ENCODE measurements at regions not wholly inside any gene's neighbourhood (a gene's known extent, or its start where the extent isn't known, plus 50 kb on each side); places are given as distances from the start of the nearest gene placed in this dataset.
"Not testable (repeated sequence)": the region's sequence is repeated elsewhere in the genome, so short reads cannot be mapped to it uniquely, and the experiment has no call there.

DNA sequence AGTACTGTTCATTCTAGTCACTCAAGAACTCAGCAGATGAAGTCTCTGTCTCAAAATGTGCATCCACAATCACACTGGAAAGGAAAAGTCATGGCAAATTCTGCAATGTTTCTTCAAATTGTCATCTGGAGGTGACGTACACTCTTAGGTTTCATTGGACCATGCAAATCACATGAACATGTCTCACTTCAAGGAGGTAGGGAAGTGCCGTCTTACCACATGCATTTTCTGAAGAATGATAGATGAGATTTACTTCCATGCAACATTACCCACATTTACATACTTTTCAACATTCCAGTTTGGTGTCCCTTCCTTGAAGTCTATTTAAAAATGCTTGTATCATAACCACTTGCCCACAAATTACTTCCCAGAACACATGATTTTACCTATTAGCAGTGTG, 107.9 kb upstream of the SATB1 start:
- intact Hi-C loops (cut with DNase I) = no loop called here
- Histone ChIP-seq H3K4me3 (no peak overlapping the region), H3K4me1 (no peaks in the 10 kb centered on the region), H3K9ac (ENCODE audit: low read depth in 2 of 2, low read length in 2 of 2) (no peak overlapping the region), H3K9me3 (no peaks in the 10 kb centered on the region), H3K27me3 (no peaks in the 10 kb centered on the region), H3K36me3 (no peaks in the 10 kb centered on the region), H3K27ac (no peak overlapping the region)
- TF ChIP-seq, protein P1, sequence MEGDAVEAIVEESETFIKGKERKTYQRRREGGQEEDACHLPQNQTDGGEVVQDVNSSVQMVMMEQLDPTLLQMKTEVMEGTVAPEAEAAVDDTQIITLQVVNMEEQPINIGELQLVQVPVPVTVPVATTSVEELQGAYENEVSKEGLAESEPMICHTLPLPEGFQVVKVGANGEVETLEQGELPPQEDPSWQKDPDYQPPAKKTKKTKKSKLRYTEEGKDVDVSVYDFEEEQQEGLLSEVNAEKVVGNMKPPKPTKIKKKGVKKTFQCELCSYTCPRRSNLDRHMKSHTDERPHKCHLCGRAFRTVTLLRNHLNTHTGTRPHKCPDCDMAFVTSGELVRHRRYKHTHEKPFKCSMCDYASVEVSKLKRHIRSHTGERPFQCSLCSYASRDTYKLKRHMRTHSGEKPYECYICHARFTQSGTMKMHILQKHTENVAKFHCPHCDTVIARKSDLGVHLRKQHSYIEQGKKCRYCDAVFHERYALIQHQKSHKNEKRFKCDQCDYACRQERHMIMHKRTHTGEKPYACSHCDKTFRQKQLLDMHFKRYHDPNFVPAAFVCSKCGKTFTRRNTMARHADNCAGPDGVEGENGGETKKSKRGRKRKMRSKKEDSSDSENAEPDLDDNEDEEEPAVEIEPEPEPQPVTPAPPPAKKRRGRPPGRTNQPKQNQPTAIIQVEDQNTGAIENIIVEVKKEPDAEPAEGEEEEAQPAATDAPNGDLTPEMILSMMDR (IDR thresholded peaks at IDR 0.05) = no peak
- DNase-seq = no peak

DNA sequence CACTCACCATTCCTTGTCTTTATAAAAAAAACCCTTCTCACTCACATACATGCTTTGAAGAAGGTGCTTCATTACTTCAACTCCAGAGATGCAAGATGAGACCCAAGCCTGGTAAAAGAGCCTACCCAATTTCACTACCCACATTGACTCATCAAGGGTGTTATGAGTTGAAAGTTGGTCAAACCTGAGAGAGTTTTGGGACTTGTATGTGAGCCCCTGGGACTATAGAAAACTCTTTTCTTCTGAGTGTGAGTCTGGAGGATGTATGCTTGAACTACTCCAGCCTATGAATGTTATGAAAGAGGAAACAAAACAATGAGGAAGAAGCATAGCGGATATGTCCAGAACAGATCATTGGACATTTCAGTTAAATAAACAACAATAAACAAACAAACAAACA, 106.5 kb upstream of the SATB1 start:
- TF ChIP-seq, protein P1 (IDR thresholded peaks at IDR 0.05) = no peak
- Histone ChIP-seq H3K4me1 (no peaks in the 10 kb centered on the region), H3K4me3 (no peak overlapping the region), H3K36me3 (no peaks in the 10 kb centered on the region), H3K27ac (no peak overlapping the region), H3K9me3 (no peaks in the 10 kb centered on the region), H3K27me3 (no peaks in the 10 kb centered on the region), H3K9ac (ENCODE audit: low read depth in 2 of 2, low read length in 2 of 2) (no peak overlapping the region)
- no peak for DNase-seq
- intact Hi-C loops (cut with DNase I) = no loop called here

DNA sequence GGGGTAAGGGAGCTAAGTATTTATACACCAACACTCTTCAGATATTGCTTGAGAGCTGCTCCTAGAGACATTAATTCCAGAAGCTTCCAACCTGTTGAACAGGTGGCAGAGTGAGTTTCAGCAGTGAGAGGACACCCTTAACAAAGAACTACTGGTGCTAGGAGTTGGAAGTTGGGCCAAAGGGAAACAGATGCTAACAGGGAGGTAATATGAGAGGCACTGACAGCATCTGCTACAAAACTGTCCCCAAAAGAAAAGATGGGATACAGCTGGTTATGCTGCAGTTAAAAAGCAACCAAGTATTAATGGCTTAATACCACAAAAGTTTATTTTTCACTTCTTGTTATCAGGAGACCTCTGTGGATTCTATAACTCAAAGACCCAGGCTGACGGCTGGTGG, 104.5 kb upstream of the SATB1 start:
- Histone ChIP-seq H3K27me3 (no peaks in the 10 kb centered on the region), H3K9me3 (no peaks in the 10 kb centered on the region), H3K4me3 (no peak overlapping the region), H3K4me1 (no peaks in the 10 kb centered on the region), H3K36me3 (no peaks in the 10 kb centered on the region), H3K27ac (no peak overlapping the region), H3K9ac (ENCODE audit: low read depth in 2 of 2, low read length in 2 of 2) (no peak overlapping the region)
- TF ChIP-seq, protein P1 (IDR thresholded peaks at IDR 0.05) = no peak
- DNase-seq = no peak
- intact Hi-C loops (cut with DNase I) = no loop called here

DNA sequence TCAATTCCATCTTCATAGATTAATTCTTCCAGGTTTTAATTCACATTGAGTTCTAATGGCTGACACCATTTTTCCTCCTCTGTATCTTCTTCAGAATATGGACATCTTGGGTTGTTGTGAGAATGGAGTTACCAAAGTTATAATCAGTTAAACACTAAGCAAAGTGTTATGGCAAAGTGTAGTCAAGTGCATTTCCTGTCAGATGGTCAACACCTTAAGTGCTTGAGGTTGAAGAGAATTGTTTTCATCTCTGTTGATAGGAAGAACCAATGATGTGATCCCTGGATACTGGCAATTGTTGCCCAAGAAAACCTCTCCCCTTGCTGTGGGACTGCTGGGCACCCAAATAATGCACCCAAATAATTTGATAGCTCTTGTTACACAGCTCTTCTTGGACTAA, 102.6 kb upstream of the SATB1 start:
- intact Hi-C loops (cut with DNase I) = no loop called here

DNA sequence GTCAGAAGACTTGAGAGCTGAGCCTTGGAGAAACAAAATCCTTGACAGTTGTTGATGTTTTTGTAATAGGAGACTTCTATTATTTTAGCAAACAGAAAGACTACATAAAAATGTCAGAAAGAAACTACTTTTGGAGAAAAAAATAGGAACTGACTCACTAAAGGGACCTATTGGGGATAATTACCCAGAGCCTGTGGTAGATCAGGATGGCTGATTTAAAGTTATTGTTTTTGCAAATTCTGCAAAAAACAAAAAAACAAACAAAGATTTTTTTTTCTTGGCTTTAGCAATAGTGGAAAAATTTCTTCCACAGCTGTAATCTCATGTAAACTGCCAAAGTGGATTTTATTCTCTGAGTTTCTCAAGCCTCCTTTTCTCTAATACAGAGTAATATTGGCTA, 101.5 kb upstream of the SATB1 start:
- H3K9me3 ChIP-seq = no peaks in the 10 kb centered on the region
- H3K4me1 ChIP-seq = no peaks in the 10 kb centered on the region
- H3K9ac ChIP-seq (ENCODE audit: low read depth in 2 of 2, low read length in 2 of 2) = no peak overlapping the region
- H3K27me3 ChIP-seq = no peaks in the 10 kb centered on the region
- no peaks in the 10 kb centered on the region for H3K36me3 ChIP-seq
- H3K27ac ChIP-seq = no peak overlapping the region
- TF ChIP-seq, protein P1 (IDR thresholded peaks at IDR 0.05) = no peak
- H3K4me3 ChIP-seq = no peak overlapping the region
- intact Hi-C loops (cut with DNase I) = no loop called here
- DNase-seq = no peak

More for the DNA sequence above, 102.6 kb upstream of the SATB1 start:
- no peaks in the 10 kb centered on the region for H3K27me3 ChIP-seq
- no peak overlapping the region for H3K9ac ChIP-seq (ENCODE audit: low read depth in 2 of 2, low read length in 2 of 2)
- no peaks in the 10 kb centered on the region for H3K9me3 ChIP-seq
- DNase-seq = no peak
- TF ChIP-seq, protein P1 (IDR thresholded peaks at IDR 0.05) = no peak
- H3K27ac ChIP-seq = no peak overlapping the region
- H3K36me3 ChIP-seq = no peaks in the 10 kb centered on the region
- no peaks in the 10 kb centered on the region for H3K4me1 ChIP-seq
- H3K4me3 ChIP-seq = no peak overlapping the region

DNA sequence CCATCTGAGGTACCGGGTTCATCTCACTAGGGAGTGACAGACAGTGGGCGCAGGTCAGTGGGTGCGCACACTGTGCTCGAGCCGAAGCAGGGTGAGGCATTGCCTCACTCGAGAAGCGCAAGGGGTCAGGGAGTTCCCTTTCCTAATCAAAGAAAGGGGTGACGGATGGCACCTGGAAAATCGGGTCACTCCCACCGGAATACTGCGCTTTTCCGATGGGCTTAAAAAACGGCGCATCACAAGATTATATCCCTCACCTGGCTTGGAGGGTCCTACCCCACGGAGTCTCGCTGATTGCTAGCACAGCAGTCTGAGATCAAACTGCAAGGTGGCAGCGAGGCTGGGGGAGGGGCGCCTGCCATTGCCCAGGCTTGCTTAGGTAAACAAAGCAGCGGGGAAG, 91.0 kb upstream of the SATB1 start:
- H3K27me3 ChIP-seq; H3K4me3 ChIP-seq; H3K27ac ChIP-seq; DNase-seq; H3K9ac ChIP-seq (ENCODE audit: low read depth in 2 of 2, low read length in 2 of 2); intact Hi-C loops (cut with DNase I); H3K4me1 ChIP-seq; H3K9me3 ChIP-seq; H3K36me3 ChIP-seq: not testable (repeated sequence)

Data from colonic mucosa (tissue), 4 donors.